Astrocyte of the spinal cord (primary cell): ENCODE measurements at regions not wholly inside any gene's neighbourhood (a gene's known extent, or its start where the extent isn't known, plus 50 kb on each side); places are given as distances from the start of the nearest gene placed in this dataset.

Experiments used
- DNase-seq: peaks from one replicate; pipeline ENCODE4 v3.0.0; 2011; ENCODE audit warnings: low read depth, low spot score
- H3K4me3 ChIP-seq: 2 replicates; pipeline ENCODE4 v1.5.1; 2011; ENCODE audit warnings: low read depth, mild to moderate bottlenecking, low read length, moderate library complexity
- CTCF ChIP-seq: IDR thresholded peaks from 2 replicates; pipeline ENCODE4 v1.5.1; 2012; ENCODE audit warnings: low read depth, mild to moderate bottlenecking, low read length, inconsistent platforms
- in situ Hi-C: cut with HindIII; loops from 2 replicates; pipeline ENCODE4 v1.10.0; 2017; ENCODE audit warnings: low sequenced_read_pairs

- no peak overlapping the region for H3K4me3 ChIP-seq
- in situ Hi-C loops: no loop called here
- DNase-seq: no peak
- TF ChIP-seq CTCF: no peak
Measured at GRCh38 chr7:119102291-119102690, 877.8 kb downstream of the ANKRD7 start.

GRCh38 chr7:119105381-119105780 is 880.9 kb downstream of the ANKRD7 start:
- no peak overlapping the region for H3K4me3 ChIP-seq
- in situ Hi-C loops: no loop called here
- no peak for TF ChIP-seq CTCF
- DNase-seq: no peak

GRCh38 chr7:119123326-119123725 is 898.8 kb downstream of the ANKRD7 start:
- TF ChIP-seq CTCF: no peak
- DNase-seq: no peak
- in situ Hi-C loops: no loop called here
- no peak overlapping the region for H3K4me3 ChIP-seq

- no peak for TF ChIP-seq CTCF
- in situ Hi-C loops: no loop called here
- no peak for DNase-seq
- H3K4me3 ChIP-seq: no peak overlapping the region
Measured at GRCh38 chr7:119127706-119128105, 903.2 kb downstream of the ANKRD7 start.

GRCh38 chr7:119132436-119132835 is 907.9 kb downstream of the ANKRD7 start:
- H3K4me3 ChIP-seq: no peak overlapping the region
- in situ Hi-C loops: no loop called here
- no peak for TF ChIP-seq CTCF
- DNase-seq: no peak

- in situ Hi-C loops: no loop called here
- DNase-seq: no peak
- no peak overlapping the region for H3K4me3 ChIP-seq
- no peak for TF ChIP-seq CTCF
Measured at GRCh38 chr7:119167431-119167830, 942.9 kb downstream of the ANKRD7 start.

- TF ChIP-seq CTCF: no peak
- in situ Hi-C loops: no loop called here
- no peak for DNase-seq
- no peak overlapping the region for H3K4me3 ChIP-seq
Measured at GRCh38 chr7:119172043-119172442, 947.5 kb downstream of the ANKRD7 start.
